ENCODE measurements at regions not wholly inside any gene's neighbourhood (a gene's known extent, or its start where the extent isn't known, plus 50 kb on each side); places are given as distances from the start of the nearest gene placed in this dataset.

DNA sequence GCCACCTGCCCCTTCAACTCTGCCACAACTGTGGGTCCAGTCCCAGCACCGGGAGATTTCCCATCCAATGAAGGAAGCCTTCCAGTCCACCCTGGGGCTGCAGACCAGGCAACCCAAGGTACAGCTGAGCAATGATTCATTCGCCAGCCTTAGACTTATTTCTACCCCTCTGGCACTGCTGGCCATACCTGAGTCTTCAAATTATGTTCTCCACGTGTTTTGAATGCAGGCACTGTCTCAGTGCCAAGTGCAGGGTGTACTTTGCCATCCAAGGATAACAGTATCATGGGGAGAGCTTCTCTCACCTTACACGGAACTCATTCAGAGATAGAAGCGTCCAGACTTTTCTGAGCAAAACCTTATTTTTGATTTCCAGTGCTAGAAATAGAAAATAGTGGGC lies 175.6 kb downstream of the ZFP64 start:
- Histone ChIP-seq H3K4me3 (ENCODE audit: low read length in 2 of 2) (no peak overlapping the region), H3K9ac (ENCODE audit: low read depth in 1 of 2, low read length in 2 of 2) (no peak overlapping the region), H3K27me3 (ENCODE audit: control insufficient read depth in 2 of 2, insufficient read depth in 2 of 2, low read length in 2 of 2) (no peaks in the 10 kb centered on the region), H3K27ac (ENCODE audit: low read depth in 2 of 2, low read length in 2 of 2) (no peak overlapping the region), H3K36me3 (ENCODE audit: control insufficient read depth in 2 of 2, insufficient read depth in 2 of 2, low read length in 2 of 2) (no peaks in the 10 kb centered on the region), H3K4me1 (ENCODE audit: control insufficient read depth in 2 of 2, insufficient read depth in 2 of 2, low read length in 2 of 2) (no peaks in the 10 kb centered on the region), H3K9me3 (ENCODE audit: control insufficient read depth in 2 of 2, low read length in 2 of 2) (no peaks in the 10 kb centered on the region)

GRCh38 chr20:52015155-52015554 lies 176.4 kb downstream of the ZFP64 start:
- Histone ChIP-seq H3K9ac (ENCODE audit: low read depth in 1 of 2, low read length in 2 of 2) (no peak overlapping the region), H3K27me3 (ENCODE audit: control insufficient read depth in 2 of 2, insufficient read depth in 2 of 2, low read length in 2 of 2) (no peaks in the 10 kb centered on the region), H3K27ac (ENCODE audit: low read depth in 2 of 2, low read length in 2 of 2) (no peak overlapping the region), H3K4me1 (ENCODE audit: control insufficient read depth in 2 of 2, insufficient read depth in 2 of 2, low read length in 2 of 2) (no peaks in the 10 kb centered on the region), H3K9me3 (ENCODE audit: control insufficient read depth in 2 of 2, low read length in 2 of 2) (no peaks in the 10 kb centered on the region), H3K36me3 (ENCODE audit: control insufficient read depth in 2 of 2, insufficient read depth in 2 of 2, low read length in 2 of 2) (no peaks in the 10 kb centered on the region), H3K4me3 (ENCODE audit: low read length in 2 of 2) (no peak overlapping the region)

GRCh38 chr20:52012079-52012478 lies 179.5 kb downstream of the ZFP64 start:
- no peaks in the 10 kb centered on the region for H3K36me3 ChIP-seq (ENCODE audit: control insufficient read depth in 2 of 2, insufficient read depth in 2 of 2, low read length in 2 of 2)
- no peaks in the 10 kb centered on the region for H3K4me1 ChIP-seq (ENCODE audit: control insufficient read depth in 2 of 2, insufficient read depth in 2 of 2, low read length in 2 of 2)
- no peak overlapping the region for H3K9ac ChIP-seq (ENCODE audit: low read depth in 1 of 2, low read length in 2 of 2)
- no peaks in the 10 kb centered on the region for H3K9me3 ChIP-seq (ENCODE audit: control insufficient read depth in 2 of 2, low read length in 2 of 2)
- H3K4me3 ChIP-seq (ENCODE audit: low read length in 2 of 2) = no peak overlapping the region
- H3K27ac ChIP-seq (ENCODE audit: low read depth in 2 of 2, low read length in 2 of 2) = no peak overlapping the region
- no peaks in the 10 kb centered on the region for H3K27me3 ChIP-seq (ENCODE audit: control insufficient read depth in 2 of 2, insufficient read depth in 2 of 2, low read length in 2 of 2)

DNA sequence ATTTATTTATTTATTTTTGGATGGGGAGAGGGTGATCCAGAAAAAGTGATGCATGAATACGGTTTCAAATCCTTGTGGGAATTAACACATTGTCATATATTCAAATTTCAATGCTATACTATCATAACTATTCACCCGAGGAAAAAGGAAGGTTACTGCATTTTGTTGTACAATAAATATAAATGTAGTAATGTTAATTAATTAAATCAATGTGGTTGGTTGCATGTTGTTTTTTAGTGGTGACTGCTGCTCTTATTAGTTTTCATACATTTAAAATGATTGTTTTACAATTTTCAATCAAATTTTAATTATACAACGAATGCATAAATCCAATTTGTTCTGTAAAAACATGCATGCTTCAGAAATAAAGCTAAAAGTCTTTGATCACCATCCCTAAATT lies 180.5 kb downstream of the ZFP64 start:
- H3K9me3 ChIP-seq (ENCODE audit: control insufficient read depth in 2 of 2, low read length in 2 of 2) = no peaks in the 10 kb centered on the region
- H3K27me3 ChIP-seq (ENCODE audit: control insufficient read depth in 2 of 2, insufficient read depth in 2 of 2, low read length in 2 of 2) = no peaks in the 10 kb centered on the region
- H3K9ac ChIP-seq (ENCODE audit: low read depth in 1 of 2, low read length in 2 of 2) = no peak overlapping the region
- H3K27ac ChIP-seq (ENCODE audit: low read depth in 2 of 2, low read length in 2 of 2) = no peak overlapping the region
- H3K4me1 ChIP-seq (ENCODE audit: control insufficient read depth in 2 of 2, insufficient read depth in 2 of 2, low read length in 2 of 2) = no peaks in the 10 kb centered on the region
- H3K4me3 ChIP-seq (ENCODE audit: low read length in 2 of 2) = no peak overlapping the region
- H3K36me3 ChIP-seq (ENCODE audit: control insufficient read depth in 2 of 2, insufficient read depth in 2 of 2, low read length in 2 of 2) = no peaks in the 10 kb centered on the region

DNA sequence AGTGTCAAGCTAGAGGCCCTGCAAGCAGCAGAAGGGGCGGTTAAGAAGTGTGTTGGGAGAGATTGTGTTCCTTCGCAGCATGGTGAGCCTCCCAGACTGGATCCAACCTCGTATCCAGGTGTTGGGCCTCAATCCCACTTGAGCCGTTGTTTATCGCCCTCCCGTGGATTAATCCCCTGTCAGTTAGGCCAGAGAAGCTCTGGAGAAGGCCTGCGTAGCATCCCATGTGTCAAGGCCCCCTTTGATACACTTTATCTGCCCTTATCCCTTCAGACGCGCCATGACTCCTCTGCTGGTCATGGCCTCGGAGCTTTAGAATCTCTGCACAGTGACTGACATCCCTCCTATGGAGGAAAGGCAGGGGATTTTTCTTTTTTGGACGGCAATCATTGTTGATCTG lies 181.0 kb downstream of the ZFP64 start:
- H3K27ac ChIP-seq (ENCODE audit: low read depth in 2 of 2, low read length in 2 of 2) = no peak overlapping the region
- no peak overlapping the region for H3K4me3 ChIP-seq (ENCODE audit: low read length in 2 of 2)
- no peaks in the 10 kb centered on the region for H3K36me3 ChIP-seq (ENCODE audit: control insufficient read depth in 2 of 2, insufficient read depth in 2 of 2, low read length in 2 of 2)
- H3K9ac ChIP-seq (ENCODE audit: low read depth in 1 of 2, low read length in 2 of 2) = no peak overlapping the region
- no peaks in the 10 kb centered on the region for H3K4me1 ChIP-seq (ENCODE audit: control insufficient read depth in 2 of 2, insufficient read depth in 2 of 2, low read length in 2 of 2)
- H3K27me3 ChIP-seq (ENCODE audit: control insufficient read depth in 2 of 2, insufficient read depth in 2 of 2, low read length in 2 of 2) = no peaks in the 10 kb centered on the region
- no peaks in the 10 kb centered on the region for H3K9me3 ChIP-seq (ENCODE audit: control insufficient read depth in 2 of 2, low read length in 2 of 2)

- no peaks in the 10 kb centered on the region for H3K9me3 ChIP-seq (ENCODE audit: control insufficient read depth in 2 of 2, low read length in 2 of 2)
- no peak overlapping the region for H3K27ac ChIP-seq (ENCODE audit: low read depth in 2 of 2, low read length in 2 of 2)
- no peaks in the 10 kb centered on the region for H3K4me1 ChIP-seq (ENCODE audit: control insufficient read depth in 2 of 2, insufficient read depth in 2 of 2, low read length in 2 of 2)
- no peak overlapping the region for H3K4me3 ChIP-seq (ENCODE audit: low read length in 2 of 2)
- H3K9ac ChIP-seq (ENCODE audit: low read depth in 1 of 2, low read length in 2 of 2) = no peak overlapping the region
- H3K36me3 ChIP-seq (ENCODE audit: control insufficient read depth in 2 of 2, insufficient read depth in 2 of 2, low read length in 2 of 2) = no peaks in the 10 kb centered on the region
- no peaks in the 10 kb centered on the region for H3K27me3 ChIP-seq (ENCODE audit: control insufficient read depth in 2 of 2, insufficient read depth in 2 of 2, low read length in 2 of 2)
These were observed 182.7 kb downstream of the ZFP64 start for GRCh38 chr20:52008874-52009273.

DNA sequence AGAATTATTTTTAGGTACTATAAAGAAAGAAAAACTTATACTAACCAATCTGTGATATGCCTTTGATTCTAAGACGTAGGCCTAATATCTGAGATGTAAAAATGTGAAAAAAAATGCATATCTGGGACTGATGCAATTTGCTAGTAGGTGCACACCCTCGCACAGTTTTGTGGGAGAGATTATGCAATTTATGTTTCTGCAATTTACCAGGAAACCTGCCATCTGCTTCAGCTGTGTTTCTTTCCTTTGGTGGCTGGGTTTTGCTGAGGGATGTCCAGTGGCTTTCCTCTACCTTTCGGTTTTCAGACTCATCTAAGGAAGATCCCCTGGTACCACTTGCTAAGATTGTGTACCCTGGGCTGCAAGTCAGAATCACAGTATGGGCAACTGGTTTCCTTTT lies 186.9 kb downstream of the ZFP64 start:
- Histone ChIP-seq H3K27me3 (ENCODE audit: control insufficient read depth in 2 of 2, insufficient read depth in 2 of 2, low read length in 2 of 2) (no peaks in the 10 kb centered on the region), H3K9ac (ENCODE audit: low read depth in 1 of 2, low read length in 2 of 2) (no peak overlapping the region), H3K4me3 (ENCODE audit: low read length in 2 of 2) (no peak overlapping the region), H3K9me3 (ENCODE audit: control insufficient read depth in 2 of 2, low read length in 2 of 2) (no peaks in the 10 kb centered on the region), H3K27ac (ENCODE audit: low read depth in 2 of 2, low read length in 2 of 2) (no peak overlapping the region), H3K4me1 (ENCODE audit: control insufficient read depth in 2 of 2, insufficient read depth in 2 of 2, low read length in 2 of 2) (no peaks in the 10 kb centered on the region), H3K36me3 (ENCODE audit: control insufficient read depth in 2 of 2, insufficient read depth in 2 of 2, low read length in 2 of 2) (no peaks in the 10 kb centered on the region)

GRCh38 chr20:52004018-52004417 lies 187.6 kb downstream of the ZFP64 start:
- H3K9ac ChIP-seq (ENCODE audit: low read depth in 1 of 2, low read length in 2 of 2) = no peak overlapping the region
- H3K36me3 ChIP-seq (ENCODE audit: control insufficient read depth in 2 of 2, insufficient read depth in 2 of 2, low read length in 2 of 2) = no peaks in the 10 kb centered on the region
- H3K4me3 ChIP-seq (ENCODE audit: low read length in 2 of 2) = no peak overlapping the region
- no peak overlapping the region for H3K27ac ChIP-seq (ENCODE audit: low read depth in 2 of 2, low read length in 2 of 2)
- no peaks in the 10 kb centered on the region for H3K4me1 ChIP-seq (ENCODE audit: control insufficient read depth in 2 of 2, insufficient read depth in 2 of 2, low read length in 2 of 2)
- H3K27me3 ChIP-seq (ENCODE audit: control insufficient read depth in 2 of 2, insufficient read depth in 2 of 2, low read length in 2 of 2) = no peaks in the 10 kb centered on the region
- no peaks in the 10 kb centered on the region for H3K9me3 ChIP-seq (ENCODE audit: control insufficient read depth in 2 of 2, low read length in 2 of 2)

DNA sequence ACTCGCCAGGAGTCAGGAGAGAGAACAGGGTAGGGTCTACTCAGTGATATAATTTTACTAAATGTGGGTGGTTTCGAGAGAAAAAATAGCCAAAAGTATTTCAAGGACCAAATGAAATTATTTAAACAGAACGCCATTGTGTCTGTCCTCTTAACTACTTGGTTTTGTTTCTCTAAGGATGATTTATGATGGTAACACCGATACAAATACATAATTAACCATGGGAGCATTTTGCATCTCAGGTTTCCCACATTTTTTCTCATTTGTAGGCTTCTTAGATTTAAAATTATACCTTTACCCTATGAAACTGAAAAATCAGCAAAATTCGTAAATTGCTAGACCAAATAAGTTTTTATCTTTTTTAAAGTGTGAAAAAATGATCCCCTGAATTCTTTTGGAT lies 188.2 kb downstream of the ZFP64 start:
- Histone ChIP-seq H3K9me3 (ENCODE audit: control insufficient read depth in 2 of 2, low read length in 2 of 2) (no peaks in the 10 kb centered on the region), H3K27me3 (ENCODE audit: control insufficient read depth in 2 of 2, insufficient read depth in 2 of 2, low read length in 2 of 2) (no peaks in the 10 kb centered on the region), H3K9ac (ENCODE audit: low read depth in 1 of 2, low read length in 2 of 2) (no peak overlapping the region), H3K4me3 (ENCODE audit: low read length in 2 of 2) (no peak overlapping the region), H3K27ac (ENCODE audit: low read depth in 2 of 2, low read length in 2 of 2) (no peak overlapping the region), H3K4me1 (ENCODE audit: control insufficient read depth in 2 of 2, insufficient read depth in 2 of 2, low read length in 2 of 2) (no peaks in the 10 kb centered on the region), H3K36me3 (ENCODE audit: control insufficient read depth in 2 of 2, insufficient read depth in 2 of 2, low read length in 2 of 2) (no peaks in the 10 kb centered on the region)

DNA sequence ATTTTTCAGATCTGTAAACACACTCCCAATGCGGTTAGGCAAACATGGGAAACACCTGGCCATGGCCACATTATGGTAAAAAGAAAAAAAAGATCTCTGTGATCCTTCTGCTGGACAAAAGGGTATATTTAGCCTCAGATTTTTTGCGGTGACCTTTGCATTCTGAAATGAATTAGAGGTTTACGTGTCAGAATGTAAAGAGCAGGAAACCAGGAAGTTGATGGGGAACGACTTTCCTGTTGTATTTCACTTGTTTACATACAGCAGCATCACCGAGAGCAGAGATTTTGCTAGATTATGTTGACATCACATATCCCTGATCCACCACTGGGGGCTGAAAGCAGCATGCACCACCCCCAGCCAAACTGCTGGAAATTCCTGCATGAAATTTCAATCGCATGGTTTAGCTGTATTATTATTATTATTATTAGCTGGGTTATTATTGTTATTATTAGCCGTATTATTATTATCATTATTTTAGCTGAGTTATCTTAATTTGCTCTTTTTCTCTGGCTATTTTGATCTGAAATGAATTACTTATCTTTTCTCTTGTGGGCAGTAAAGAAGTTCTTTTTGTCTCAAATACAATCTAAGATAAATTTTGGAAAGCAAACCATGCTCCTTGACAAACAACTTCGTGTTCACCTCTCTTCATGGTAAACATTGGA lies 189.4 kb downstream of the ZFP64 start:
- no peaks in the 10 kb centered on the region for H3K27me3 ChIP-seq (ENCODE audit: control insufficient read depth in 2 of 2, insufficient read depth in 2 of 2, low read length in 2 of 2)
- no peaks in the 10 kb centered on the region for H3K4me1 ChIP-seq (ENCODE audit: control insufficient read depth in 2 of 2, insufficient read depth in 2 of 2, low read length in 2 of 2)
- no peaks in the 10 kb centered on the region for H3K9me3 ChIP-seq (ENCODE audit: control insufficient read depth in 2 of 2, low read length in 2 of 2)
- H3K9ac ChIP-seq (ENCODE audit: low read depth in 1 of 2, low read length in 2 of 2) = no peak overlapping the region
- H3K36me3 ChIP-seq (ENCODE audit: control insufficient read depth in 2 of 2, insufficient read depth in 2 of 2, low read length in 2 of 2) = no peaks in the 10 kb centered on the region
- H3K27ac ChIP-seq (ENCODE audit: low read depth in 2 of 2, low read length in 2 of 2) = no peak overlapping the region
- no peak overlapping the region for H3K4me3 ChIP-seq (ENCODE audit: low read length in 2 of 2)

Data from mucosa of rectum (tissue), 2 donors.